AG10803 (cell line): ENCODE measurements at regions not wholly inside any gene's neighbourhood (a gene's known extent, or its start where the extent isn't known, plus 50 kb on each side); places are given as distances from the start of the nearest gene placed in this dataset.

Experiments used
- DNase-seq: peaks from one replicate; pipeline ENCODE4 v3.0.0; 2010; ENCODE audit warnings: low read depth
- H3K4me3 ChIP-seq: 2 replicates; pipeline ENCODE4 v1.5.1; 2011; ENCODE audit warnings: mild to moderate bottlenecking, low read length, control low read depth
- TF ChIP-seq, protein P1 (sequence below): conservative IDR thresholded peaks from 2 replicates; pipeline ENCODE4 v1.5.1; 2011; ENCODE audit warnings: mild to moderate bottlenecking, low read length, control low read depth, inconsistent platforms

GRCh38 chrX:82591421-82591820, 916.7 kb upstream of the POU3F4 start:
- no peak for DNase-seq
- H3K4me3 ChIP-seq = no peak overlapping the region
- TF ChIP-seq, protein P1, sequence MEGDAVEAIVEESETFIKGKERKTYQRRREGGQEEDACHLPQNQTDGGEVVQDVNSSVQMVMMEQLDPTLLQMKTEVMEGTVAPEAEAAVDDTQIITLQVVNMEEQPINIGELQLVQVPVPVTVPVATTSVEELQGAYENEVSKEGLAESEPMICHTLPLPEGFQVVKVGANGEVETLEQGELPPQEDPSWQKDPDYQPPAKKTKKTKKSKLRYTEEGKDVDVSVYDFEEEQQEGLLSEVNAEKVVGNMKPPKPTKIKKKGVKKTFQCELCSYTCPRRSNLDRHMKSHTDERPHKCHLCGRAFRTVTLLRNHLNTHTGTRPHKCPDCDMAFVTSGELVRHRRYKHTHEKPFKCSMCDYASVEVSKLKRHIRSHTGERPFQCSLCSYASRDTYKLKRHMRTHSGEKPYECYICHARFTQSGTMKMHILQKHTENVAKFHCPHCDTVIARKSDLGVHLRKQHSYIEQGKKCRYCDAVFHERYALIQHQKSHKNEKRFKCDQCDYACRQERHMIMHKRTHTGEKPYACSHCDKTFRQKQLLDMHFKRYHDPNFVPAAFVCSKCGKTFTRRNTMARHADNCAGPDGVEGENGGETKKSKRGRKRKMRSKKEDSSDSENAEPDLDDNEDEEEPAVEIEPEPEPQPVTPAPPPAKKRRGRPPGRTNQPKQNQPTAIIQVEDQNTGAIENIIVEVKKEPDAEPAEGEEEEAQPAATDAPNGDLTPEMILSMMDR = no peak

GRCh38 chrX:82626978-82627377, 881.1 kb upstream of the POU3F4 start:
- DNase-seq = no peak
- H3K4me3 ChIP-seq = no peak overlapping the region
- TF ChIP-seq, protein P1 = no peak

GRCh38 chrX:82627568-82627967, 880.5 kb upstream of the POU3F4 start:
- H3K4me3 ChIP-seq = no peak overlapping the region
- TF ChIP-seq, protein P1 = no peak
- no peak for DNase-seq

- TF ChIP-seq, protein P1 = no peak
- no peak overlapping the region for H3K4me3 ChIP-seq
- DNase-seq = no peak
Measured at GRCh38 chrX:82648062-82648461, 860.0 kb upstream of the POU3F4 start.

DNA sequence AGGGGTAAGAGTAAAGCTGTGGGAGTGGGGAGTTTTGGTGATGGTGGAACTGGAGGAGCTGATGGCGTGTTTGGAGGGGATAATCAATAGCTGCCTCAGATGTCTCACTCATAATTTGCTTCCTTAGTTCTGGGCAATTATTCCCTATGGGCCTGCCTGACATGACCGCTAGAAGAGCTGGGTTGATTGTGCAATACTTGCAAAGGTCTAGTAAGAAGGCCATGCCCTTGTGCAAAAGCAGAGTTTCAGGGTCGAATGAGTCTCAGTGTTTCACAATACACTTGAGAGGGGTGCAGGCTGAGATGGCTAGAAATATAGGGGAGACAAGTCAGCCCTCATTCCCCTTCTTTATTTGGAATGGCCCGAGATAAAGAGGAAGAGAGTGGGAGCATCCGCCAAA, 858.4 kb upstream of the POU3F4 start:
- no peak for DNase-seq
- TF ChIP-seq, protein P1 = no peak
- no peak overlapping the region for H3K4me3 ChIP-seq

- no peak for DNase-seq
- TF ChIP-seq, protein P1 = no peak
- H3K4me3 ChIP-seq = no peak overlapping the region
Measured at GRCh38 chrX:82658492-82658891, 849.6 kb upstream of the POU3F4 start.

DNA sequence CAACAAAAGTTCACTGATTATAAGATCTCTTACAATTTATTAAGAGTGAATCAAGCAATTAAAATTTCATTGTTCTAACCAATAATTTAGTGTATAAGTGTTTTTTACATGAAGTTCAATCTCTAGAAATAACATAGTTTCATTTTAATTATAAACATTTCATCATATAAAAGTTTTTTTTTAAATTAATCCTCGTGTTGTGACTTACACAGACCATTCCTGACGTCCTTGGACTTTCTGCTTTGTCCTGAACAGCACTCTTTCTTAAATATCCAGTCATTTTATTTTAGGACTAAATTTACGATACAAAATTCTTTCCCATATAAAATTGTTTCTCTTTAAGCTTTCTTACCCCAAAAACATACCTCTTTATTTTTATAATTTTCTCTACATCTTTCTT, 841.7 kb upstream of the POU3F4 start:
- TF ChIP-seq, protein P1 = no peak
- no peak overlapping the region for H3K4me3 ChIP-seq
- no peak for DNase-seq
